ENCODE measurements at regions not wholly inside any gene's neighbourhood (a gene's known extent, or its start where the extent isn't known, plus 50 kb on each side); places are given as distances from the start of the nearest gene placed in this dataset. TPM values are rescaled to one million over a fixed set of nuclear protein-coding genes. Genes with fewer than 3 reads are reported as not detected.

- DNase-seq (ENCODE audit: low read depth) = no peak
- no peak overlapping the region for H3K4me3 ChIP-seq (ENCODE audit: low read depth, low read length)
- no peak for TF ChIP-seq CTCF (IDR thresholded peaks at IDR 0.05; ENCODE audit: insufficient read depth, low read depth, low read length)
These were observed 54.7 kb upstream of the AMN1 start for GRCh38 chr12:31783556-31783955.

DNA sequence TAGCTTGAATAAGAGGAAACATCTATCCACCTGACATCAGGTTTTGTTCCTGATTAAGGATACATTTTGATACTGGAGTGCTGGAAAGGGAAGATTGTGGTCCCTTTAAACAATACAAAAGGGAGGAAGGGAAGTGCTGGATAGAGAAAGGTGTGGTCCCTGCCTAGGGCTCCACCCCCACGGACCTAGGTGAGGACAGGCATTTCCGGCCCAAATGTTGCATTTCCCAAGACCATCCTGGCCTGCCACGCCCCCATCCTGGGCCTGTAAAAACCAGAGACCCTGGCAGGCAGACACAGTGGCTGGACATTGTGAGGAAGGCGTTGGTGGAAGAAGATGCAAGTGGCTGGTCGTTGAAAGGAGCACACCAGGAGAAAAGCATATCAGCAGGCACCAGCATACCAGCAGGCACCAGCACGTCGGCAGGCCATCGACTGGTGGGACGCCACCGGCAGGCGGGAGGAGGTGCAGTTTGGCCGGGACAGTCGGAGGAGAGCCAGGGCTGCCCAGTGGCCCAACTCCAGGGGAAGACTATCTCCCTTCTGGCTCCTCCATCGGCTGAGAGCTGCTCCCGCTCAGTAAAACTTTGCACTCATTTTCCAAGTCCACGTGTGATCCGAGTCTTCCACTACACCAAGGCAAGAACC is 53.2 kb upstream of the AMN1 start:
- H3K4me3 ChIP-seq (ENCODE audit: low read depth, low read length) = no peak overlapping the region
- no peak for DNase-seq (ENCODE audit: low read depth)
- TF ChIP-seq CTCF (IDR thresholded peaks at IDR 0.05; ENCODE audit: insufficient read depth, low read depth, low read length) = no peak

DNA sequence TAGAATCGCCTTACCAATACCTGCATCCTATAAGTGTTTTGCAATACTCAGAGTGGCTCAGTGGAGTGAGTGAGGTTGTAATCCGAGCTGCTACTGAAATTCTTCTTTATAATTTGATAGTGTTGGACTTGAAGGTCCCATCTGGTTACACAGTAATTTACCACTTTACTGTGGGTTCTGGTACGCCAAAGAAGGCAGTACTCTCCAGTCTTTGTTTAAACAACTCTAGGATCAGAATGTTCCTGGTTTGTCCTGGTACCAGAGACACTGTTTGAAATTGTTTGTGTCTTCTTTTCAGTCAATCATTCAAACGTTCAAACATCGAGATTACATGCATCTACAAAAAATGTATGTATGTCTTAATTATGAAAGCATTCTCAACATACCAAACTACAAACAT is 51.3 kb upstream of the AMN1 start:
- H3K4me3 ChIP-seq (ENCODE audit: low read depth, low read length) = no peak overlapping the region
- no peak for DNase-seq (ENCODE audit: low read depth)
- TF ChIP-seq CTCF (IDR thresholded peaks at IDR 0.05; ENCODE audit: insufficient read depth, low read depth, low read length) = no peak

- TF ChIP-seq CTCF (IDR thresholded peaks at IDR 0.05; ENCODE audit: insufficient read depth, low read depth, low read length) = no peak
These were observed 49.9 kb upstream of the AMN1 start for GRCh38 chr12:31778687-31779086.

More at GRCh38 chr12:31778687-31779086, 49.9 kb upstream of the AMN1 start:
- H3K4me3 ChIP-seq (ENCODE audit: low read depth, low read length) = no peak overlapping the region
- DNase-seq (ENCODE audit: low read depth) = no peak

Small RNA genes lying in the stretch of these regions (small RNA-seq; reads per million reads assigned to genes)
- gene RF00402 = not detected
- gene RNU6-1069P = not detected

Data from fibroblast of villous mesenchyme (primary cell).